ENCODE measurements at regions not wholly inside any gene's neighbourhood (a gene's known extent, or its start where the extent isn't known, plus 50 kb on each side); places are given as distances from the start of the nearest gene placed in this dataset.

DNA sequence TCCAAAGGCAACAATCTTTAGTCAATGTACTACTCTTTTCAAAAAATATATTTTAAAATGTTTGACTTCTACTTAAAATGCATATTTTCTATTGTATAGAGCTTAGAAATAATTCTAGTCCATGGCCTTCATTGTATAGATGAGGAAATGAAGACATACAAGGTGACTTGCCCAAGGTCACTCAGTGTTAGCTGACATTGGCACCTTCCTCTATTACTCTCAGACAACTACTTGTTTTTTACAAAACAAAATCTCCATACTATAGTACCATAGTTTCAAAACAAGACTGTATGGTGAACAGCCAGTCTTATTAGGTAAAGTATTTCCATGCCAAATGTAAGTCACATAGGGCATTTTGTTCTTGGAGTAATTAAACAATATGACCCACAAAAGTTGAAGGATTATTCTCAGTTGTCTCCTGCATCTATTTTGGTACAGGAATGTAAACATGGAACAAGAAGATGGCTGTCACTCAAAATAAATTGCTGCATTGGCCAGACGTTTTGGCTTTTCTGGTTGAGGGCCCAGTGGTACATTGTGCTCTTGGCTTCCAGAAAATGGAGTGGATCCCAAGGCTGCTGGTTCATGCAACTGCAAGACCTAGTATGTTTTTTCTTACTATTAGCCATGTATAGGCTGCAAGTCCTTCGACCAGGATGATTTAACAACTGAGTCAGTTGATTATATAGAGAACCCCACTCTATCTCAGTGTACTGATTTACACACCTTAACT, 54.3 kb upstream of the NOX3 start:
- TF ChIP-seq CTCF (IDR thresholded peaks at IDR 0.05; ENCODE audit: insufficient read depth, low read depth, low read length, missing control alignments), result no peak
- DNase-seq (ENCODE audit: low read depth), result no peak
- H3K4me3 ChIP-seq (ENCODE audit: low read depth, low read length), result no peak overlapping the region

- TF ChIP-seq CTCF (IDR thresholded peaks at IDR 0.05; ENCODE audit: insufficient read depth, low read depth, low read length, missing control alignments), result no peak
- no peak for DNase-seq (ENCODE audit: low read depth)
- H3K4me3 ChIP-seq (ENCODE audit: low read depth, low read length), result no peak overlapping the region
Observed at GRCh38 chr6:155505608-155505989, 50.0 kb upstream of the NOX3 start.
